ENCODE measurements at regions not wholly inside any gene's neighbourhood (a gene's known extent, or its start where the extent isn't known, plus 50 kb on each side); places are given as distances from the start of the nearest gene placed in this dataset.

GRCh38 chr18:76640438-76640837, 145.4 kb upstream of the ZNF516 start:
- Histone ChIP-seq H3K56ac (ENCODE audit: extremely low read depth, insufficient read depth, low read length) (no peak overlapping the region), H3K4me3 (ENCODE audit: insufficient read depth, low read depth, low read length) (no peak overlapping the region), H2BK120ac (ENCODE audit: low read depth, low read length) (no peak overlapping the region), H3K4me1 (ENCODE audit: control insufficient read depth, insufficient read depth, low read length) (no peaks in the 10 kb centered on the region), H3K9me3 (ENCODE audit: control insufficient read depth, insufficient read depth, low read length) (peaks cover 2% of the 10 kb centered on the region; the same call in 1 of the 2 replicates), H2AFZ (replicated peaks; ENCODE audit: low read length, poor library complexity) (no peak overlapping the region), H3K9me1 (ENCODE audit: insufficient read depth, low read length) (no peaks in the 10 kb centered on the region), H2AK5ac (ENCODE audit: low read depth, low read length) (no peak overlapping the region), H3K18ac (ENCODE audit: low read depth, low read length) (no peak overlapping the region), H4K91ac (ENCODE audit: insufficient read depth, low read depth, low read length) (no peak overlapping the region), H2BK5ac (ENCODE audit: low read depth, low read length, poor library complexity, severe bottlenecking) (no peak overlapping the region), H4K8ac (ENCODE audit: low read depth in 2 of 2, low read length in 2 of 2) (no peak overlapping the region), H3K23ac (ENCODE audit: low read depth, low read length) (no peak overlapping the region), H4K5ac (ENCODE audit: low read depth, low read length) (no peak overlapping the region), H4K20me1 (ENCODE audit: insufficient read depth, low read length) (no peaks in the 10 kb centered on the region), H2AK9ac (replicated peaks; ENCODE audit: low read depth, low read length, poor library complexity) (no peak overlapping the region), H3K4ac (ENCODE audit: low read depth, low read length) (no peak overlapping the region), H3K4me2 (ENCODE audit: low read depth, low read length) (no peak overlapping the region), H3K9ac (ENCODE audit: low read depth, low read length) (no peak overlapping the region), H3K27ac (ENCODE audit: insufficient read depth, low read length) (no peak overlapping the region), H2BK15ac (ENCODE audit: low read depth, low read length) (no peak overlapping the region), H3K79me1 (ENCODE audit: low read depth in 1 of 2, low read length in 2 of 2) (no peaks in the 10 kb centered on the region), H3K36me3 (ENCODE audit: control insufficient read depth, insufficient read depth, low read length) (no peaks in the 10 kb centered on the region), H3K14ac (replicated peaks; ENCODE audit: low read depth, low read length) (no peak overlapping the region), H2BK20ac (ENCODE audit: low read depth, low read length) (no peak overlapping the region), H3K27me3 (ENCODE audit: control insufficient read depth, insufficient read depth, low read length) (peaks cover 9% of the 10 kb centered on the region)
- ChIA-PET POLR2A (ENCODE audit: unreplicated experiment) (no interaction called here), CTCF (interaction anchor here (0.6 kb wide), 1 partner anchor 17 kb away, joined by 3 read pairs; no protein-coding TSS in a partner anchor)
- BruUV-seq (replicated peaks), result no TSS peak
- DNase-seq (no peak), ATAC-seq (ENCODE audit: low read depth) (no peak)
- TF ChIP-seq USF2 (IDR thresholded peaks at IDR 0.05; ENCODE audit: low read depth, low read length), result no peak
- no peak for TF ChIP-seq BHLHE40 (IDR thresholded peaks at IDR 0.05; ENCODE audit: low read depth, low read length)
- no peak for TF ChIP-seq SMC3 (IDR thresholded peaks at IDR 0.05; ENCODE audit: low read depth, low read length)
- no peak for TF ChIP-seq FOS (IDR thresholded peaks at IDR 0.05; ENCODE audit: low read depth, low read length)
- no peak for TF ChIP-seq ELK1 (IDR thresholded peaks at IDR 0.05; ENCODE audit: borderline replicate concordance, low read depth, low read length)
- no peak for TF ChIP-seq CHD1 (IDR thresholded peaks at IDR 0.05; ENCODE audit: low read depth, low read length)
- no peak for TF ChIP-seq MXI1 (IDR thresholded peaks at IDR 0.05; ENCODE audit: borderline replicate concordance, low read depth, low read length)
- no peak for TF ChIP-seq RAD21 (IDR thresholded peaks at IDR 0.05; ENCODE audit: low read length)
- no peak for TF ChIP-seq RCOR1 (IDR thresholded peaks at IDR 0.05; ENCODE audit: insufficient replicate concordance, low read length)
- TF ChIP-seq RFX5 (IDR thresholded peaks at IDR 0.05; ENCODE audit: low read depth, low read length), result no peak
- no peak for TF ChIP-seq POLR2A (IDR thresholded peaks at IDR 0.05; ENCODE audit: low read depth, low read length)
- dilution Hi-C loops (cut with HindIII; ENCODE audit: low sequenced_read_pairs, unreplicated experiment), result no loop called here
- in situ Hi-C loops (cut with MboI; ENCODE audit: low sequenced_read_pairs), result no loop called here
- intact Hi-C loops (cut with micrococcal nuclease), result no loop called here
- WGBS, 2 experiments (ENCODE audit: extremely low coverage in 2 of 2, insufficient read length in 1 of 2), result no CpG with 5 or more reads among the region's 1 CpG

All from IMR-90 (cell line).